K562 (cell line): ENCODE measurements at regions not wholly inside any gene's neighbourhood (a gene's known extent, or its start where the extent isn't known, plus 50 kb on each side); places are given as distances from the start of the nearest gene placed in this dataset.

Experiments
- CBFA2T2 ChIP-seq: fragments of 450-650 bp; conservative IDR thresholded peaks from 2 replicates; pipeline ENCODE4 v1.6.1; 2017; ENCODE audit warnings: mild to moderate bottlenecking
- CTCF ChIP-seq, 3 experiments: IDR thresholded peaks in 2 of 3; conservative IDR thresholded peaks in 1 of 3; 2 replicates each; pipeline ENCODE4 v1.5.1; 2011 to 2012; ENCODE audit warnings: low read length in 3 of 3, mild to moderate bottlenecking in 3 of 3, control low read depth in 2 of 3, improper control_type of control experiment in 1 of 3, inconsistent platforms in 1 of 3, low read depth in 1 of 3, mixed read lengths in 1 of 3, moderate library complexity in 1 of 3; ENCODE audit not compliant: insufficient read depth in 2 of 3
- KLF10 ChIP-seq: fragments of 250-450 bp; sonication (Bioruptor Pico); IDR thresholded peaks from 2 replicates; pipeline ENCODE4 v1.6.1; 2021; ENCODE audit warnings: matching md5 sums
- RB1 ChIP-seq: fragments of 450-650 bp; IDR thresholded peaks from 2 replicates; pipeline ENCODE4 v1.6.1; 2017; ENCODE audit warnings: low read depth, mild to moderate bottlenecking
- SMARCB1 ChIP-seq: IDR thresholded peaks from 2 replicates; pipeline ENCODE4 v1.6.1; 2011; ENCODE audit warnings: improper control_type of control experiment, low read depth; ENCODE audit not compliant: insufficient read length
- TCF7 ChIP-seq: sonication (generic); IDR thresholded peaks from 2 replicates; pipeline ENCODE4 v1.6.1; 2016; ENCODE audit warnings: antibody characterized with exemption, borderline replicate concordance
- USF2 ChIP-seq: sonication (generic); formaldehyde crosslinking; IDR thresholded peaks from 2 replicates; pipeline ENCODE4 v1.5.0; 2020; ENCODE audit warnings: missing genetic modification reagents
- XRCC5 ChIP-seq: fragments of 200-400 bp; formaldehyde crosslinking; IDR thresholded peaks from 2 replicates; pipeline ENCODE4 v1.6.1; 2017; ENCODE audit warnings: low read depth, mild to moderate bottlenecking, low read length
- ZBTB1 ChIP-seq: sonication (generic); formaldehyde crosslinking; IDR thresholded peaks from 2 replicates; pipeline ENCODE4 v1.8.1; 2023; ENCODE audit warnings: missing genetic modification reagents, low read depth, mild to moderate bottlenecking, borderline replicate concordance
- ZBTB7A ChIP-seq: IDR thresholded peaks from 2 replicates; pipeline ENCODE4 v1.6.1; 2011; ENCODE audit warnings: low read depth, mild to moderate bottlenecking, low read length, moderate library complexity, borderline replicate concordance; ENCODE audit not compliant: control insufficient read depth
- ZNF217 ChIP-seq: sonication (generic); formaldehyde crosslinking; IDR thresholded peaks from 2 replicates; pipeline ENCODE4 v1.8.0; 2022; ENCODE audit warnings: mild to moderate bottlenecking, missing genetic modification reagents
- ZNF518B ChIP-seq: fragments of 250-450 bp; sonication (Bioruptor Pico); IDR thresholded peaks from 2 replicates; pipeline ENCODE4 v1.5.0; 2021; ENCODE audit warnings: mild to moderate bottlenecking, moderate library complexity
- ZSCAN32 ChIP-seq: fragments of 450-650 bp; formaldehyde crosslinking; IDR thresholded peaks from 2 replicates; pipeline ENCODE4 v1.4.0; 2020; ENCODE audit warnings: mild to moderate bottlenecking, moderate library complexity

GRCh38 chr5:2524620-2525019 lies 226.9 kb downstream of the IRX2 start:
- no peak for TF ChIP-seq CTCF (IDR thresholded peaks at IDR 0.05 in 2 of 3, conservative IDR thresholded peaks at IDR 0.05 in 1 of 3; ENCODE audit: insufficient read depth in 2 of 3, low read depth in 1 of 3, low read length in 3 of 3)
- no peak for TF ChIP-seq TCF7
- no peak for TF ChIP-seq USF2
- no peak for TF ChIP-seq ZBTB1 (CRISPR knock-in tag)
- TF ChIP-seq CBFA2T2: no peak
- TF ChIP-seq ZNF217 (CRISPR knock-in tag): no peak
- TF ChIP-seq RB1: no peak
- no peak for TF ChIP-seq SMARCB1
- TF ChIP-seq ZSCAN32 (CRISPR knock-in tag): no peak
- TF ChIP-seq KLF10 (CRISPR knock-in tag): no peak
- no peak for TF ChIP-seq XRCC5
- TF ChIP-seq ZBTB7A: no peak
- TF ChIP-seq ZNF518B (CRISPR knock-in tag): no peak
